CD4-positive, alpha-beta T cell (primary cell): ENCODE measurements at regions not wholly inside any gene's neighbourhood (a gene's known extent, or its start where the extent isn't known, plus 50 kb on each side); places are given as distances from the start of the nearest gene placed in this dataset.

ENCODE experiments used
- ATAC-seq: fragments of 200-7000 bp; cut with Tn5 transposase; one replicate; pipeline ENCODE4 v1.10.0; 2022; ENCODE audit warnings: mild to moderate bottlenecking; ENCODE audit not compliant: poor library complexity
- CTCF ChIA-PET: fragments of 350-600 bp; sonication (Branson Sonifier 250); formaldehyde crosslinking; loops from one replicate; lab custom pipeline; 2021; ENCODE audit warnings: antibody characterized with exemption, inconsistent platforms; lab: Charles Lee
- POLR2A ChIA-PET: fragments of 350-600 bp; sonication (Branson Sonifier 250); formaldehyde crosslinking; loops from one replicate; lab custom pipeline; 2021; ENCODE audit warnings: antibody characterized with exemption, inconsistent platforms; lab: Charles Lee
- DNase-seq, 14 experiments: peaks; one replicate each; pipeline ENCODE4 v3.0.0-alpha.2; 2013 to 2020; ENCODE audit warnings: mixed read lengths in 2 of 14
- H3K27ac ChIP-seq, 2 donors: one replicate each; pipeline versions ENCODE4 v1.5.1 to v1.7.0; 2013; ENCODE audit warnings: low read length in 2 of 2, low read depth in 1 of 2, mild to moderate bottlenecking in 1 of 2
- H3K27me3 ChIP-seq, 2 experiments: 1 replicate in 1 of 2; 2 replicates in 1 of 2; pipeline versions ENCODE4 v1.6.1 to v1.7.0; 2013; ENCODE audit warnings: low read length in 2 of 2, control low read depth in 1 of 2, mild to moderate bottlenecking in 1 of 2, moderate library complexity in 1 of 2; ENCODE audit not compliant: insufficient read depth in 2 of 2, control insufficient read depth in 1 of 2
- H3K36me3 ChIP-seq: one replicate; pipeline ENCODE4 v1.6.1; 2013; ENCODE audit warnings: low read length, control low read depth; ENCODE audit not compliant: insufficient read depth
- H3K4me1 ChIP-seq: one replicate; pipeline ENCODE4 v1.6.1; 2013; ENCODE audit warnings: low read length, control low read depth; ENCODE audit not compliant: insufficient read depth
- H3K4me3 ChIP-seq: one replicate; pipeline ENCODE4 v1.5.1; 2013; ENCODE audit warnings: mild to moderate bottlenecking, low read length, moderate library complexity
- H3K9me3 ChIP-seq, 2 experiments: 1 replicate in 1 of 2; 2 replicates in 1 of 2; pipeline versions ENCODE4 v1.6.1 to v1.7.0; 2013; ENCODE audit warnings: low read length in 2 of 2, mild to moderate bottlenecking in 2 of 2, control low read depth in 1 of 2, moderate library complexity in 1 of 2; ENCODE audit not compliant: control insufficient read depth in 1 of 2, insufficient read depth in 1 of 2
- H3K27ac Mint-ChIP-seq: one replicate; pipeline ENCODE4 v1.8.0; 2020; ENCODE audit warnings: mixed read lengths
- H3K27me3 Mint-ChIP-seq: one replicate; pipeline ENCODE4 v1.8.0; 2021; ENCODE audit warnings: mixed read lengths
- H3K36me3 Mint-ChIP-seq: one replicate; pipeline ENCODE4 v1.8.0; 2021; ENCODE audit warnings: low read depth, mixed read lengths
- H3K4me1 Mint-ChIP-seq: one replicate; pipeline ENCODE4 v1.8.0; 2021; ENCODE audit warnings: low read depth, mixed read lengths
- H3K4me3 Mint-ChIP-seq: one replicate; pipeline ENCODE4 v1.8.0; 2020; ENCODE audit warnings: mild to moderate bottlenecking, mixed read lengths
- H3K9me3 Mint-ChIP-seq: one replicate; pipeline ENCODE4 v1.8.0; 2020; ENCODE audit warnings: mixed read lengths
- intact Hi-C, 2 experiments: fragments of 100-400 bp; cut with DNase I in 1 of 2; cut with micrococcal nuclease in 1 of 2; formaldehyde crosslinking; loops; one replicate each; pipeline versions ENCODE4 v1.15.1 to v1.9.0; 2023 to 2025; cut with DNase I, micrococcal nuclease
- TF ChIP-seq, protein P1 (sequence below): fragments of 200-600 bp; IDR thresholded peaks from one replicate; pipeline ENCODE4 v1.8.0; 2022; ENCODE audit warnings: antibody characterized with exemption, mild to moderate bottlenecking

GRCh38 chr9:108130905-108131304 is 641.3 kb upstream of the KLF4 start:
- CTCF ChIA-PET: no interaction called here
- H3K27ac Mint-ChIP-seq: no peak overlapping the region

DNA sequence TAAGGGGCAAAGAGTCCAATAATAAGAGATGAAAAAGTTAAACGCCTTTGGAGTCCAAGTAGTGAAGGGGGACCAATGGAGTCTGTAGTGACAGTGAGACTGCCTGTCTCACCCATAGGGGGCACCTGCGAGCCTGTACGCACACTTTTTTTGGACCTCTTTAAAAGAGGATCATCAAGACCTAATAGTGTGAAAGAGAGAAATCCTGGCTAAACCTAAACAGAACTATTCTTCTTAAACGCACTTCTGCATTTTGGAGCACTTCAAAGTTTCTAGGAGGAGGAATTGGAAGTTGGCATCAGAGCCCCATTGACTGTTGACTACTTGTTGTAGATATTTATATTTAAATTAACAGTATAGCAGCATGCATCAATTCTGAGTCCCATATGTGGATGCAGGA is 636.1 kb upstream of the KLF4 start:
- H3K27me3 ChIP-seq: no peaks in the 10 kb centered on the region
- Mint-ChIP-seq H3K9me3 (no peaks in the 10 kb centered on the region), H3K36me3 (no peaks in the 10 kb centered on the region), H3K27ac (no peak overlapping the region), H3K4me3 (no peak overlapping the region), H3K27me3 (no peaks in the 10 kb centered on the region), H3K4me1 (no peaks in the 10 kb centered on the region)
- CTCF ChIA-PET: no interaction called here
- intact Hi-C loops: no loop called here
- DNase-seq (no peak), ATAC-seq (no peak)
- TF ChIP-seq, protein P1, sequence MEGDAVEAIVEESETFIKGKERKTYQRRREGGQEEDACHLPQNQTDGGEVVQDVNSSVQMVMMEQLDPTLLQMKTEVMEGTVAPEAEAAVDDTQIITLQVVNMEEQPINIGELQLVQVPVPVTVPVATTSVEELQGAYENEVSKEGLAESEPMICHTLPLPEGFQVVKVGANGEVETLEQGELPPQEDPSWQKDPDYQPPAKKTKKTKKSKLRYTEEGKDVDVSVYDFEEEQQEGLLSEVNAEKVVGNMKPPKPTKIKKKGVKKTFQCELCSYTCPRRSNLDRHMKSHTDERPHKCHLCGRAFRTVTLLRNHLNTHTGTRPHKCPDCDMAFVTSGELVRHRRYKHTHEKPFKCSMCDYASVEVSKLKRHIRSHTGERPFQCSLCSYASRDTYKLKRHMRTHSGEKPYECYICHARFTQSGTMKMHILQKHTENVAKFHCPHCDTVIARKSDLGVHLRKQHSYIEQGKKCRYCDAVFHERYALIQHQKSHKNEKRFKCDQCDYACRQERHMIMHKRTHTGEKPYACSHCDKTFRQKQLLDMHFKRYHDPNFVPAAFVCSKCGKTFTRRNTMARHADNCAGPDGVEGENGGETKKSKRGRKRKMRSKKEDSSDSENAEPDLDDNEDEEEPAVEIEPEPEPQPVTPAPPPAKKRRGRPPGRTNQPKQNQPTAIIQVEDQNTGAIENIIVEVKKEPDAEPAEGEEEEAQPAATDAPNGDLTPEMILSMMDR: no peak
- H3K36me3 ChIP-seq: no peaks in the 10 kb centered on the region
- H3K4me1 ChIP-seq: no peaks in the 10 kb centered on the region
- H3K27ac ChIP-seq: no peak overlapping the region
- peaks cover 0 to 8% of the 10 kb centered on the region in 2 experiments for H3K9me3 ChIP-seq
- POLR2A ChIA-PET: no interaction called here
- H3K4me3 ChIP-seq: no peak overlapping the region

More at GRCh38 chr9:108130905-108131304, 641.3 kb upstream of the KLF4 start:
- Histone ChIP-seq H3K27ac (no peak overlapping the region), H3K27me3 (no peaks in the 10 kb centered on the region), H3K36me3 (no peaks in the 10 kb centered on the region), H3K9me3 (peaks cover 0 to 8% of the 10 kb centered on the region in 2 experiments), H3K4me3 (no peak overlapping the region), H3K4me1 (no peaks in the 10 kb centered on the region)
- no peaks in the 10 kb centered on the region for H3K4me1 Mint-ChIP-seq
- TF ChIP-seq, protein P1: no peak
- intact Hi-C loops: no loop called here
- no peaks in the 10 kb centered on the region for H3K27me3 Mint-ChIP-seq
- no peaks in the 10 kb centered on the region for H3K9me3 Mint-ChIP-seq
- DNase-seq: no peak
- no peak overlapping the region for H3K4me3 Mint-ChIP-seq
- H3K36me3 Mint-ChIP-seq: no peaks in the 10 kb centered on the region
- POLR2A ChIA-PET: no interaction called here
- no peak for ATAC-seq

GRCh38 chr9:108119530-108120113 is 630.1 kb upstream of the KLF4 start:
- DNase-seq (no peak), ATAC-seq (no peak)
- Histone ChIP-seq H3K4me3 (no peak overlapping the region), H3K27ac (no peak overlapping the region), H3K27me3 (no peaks in the 10 kb centered on the region), H3K9me3 (peaks cover 0 to 8% of the 10 kb centered on the region in 2 experiments), H3K4me1 (no peaks in the 10 kb centered on the region), H3K36me3 (no peaks in the 10 kb centered on the region)
- TF ChIP-seq, protein P1: no peak
- Mint-ChIP-seq H3K27me3 (no peaks in the 10 kb centered on the region), H3K4me1 (no peaks in the 10 kb centered on the region), H3K9me3 (no peaks in the 10 kb centered on the region), H3K4me3 (no peak overlapping the region), H3K27ac (no peak overlapping the region), H3K36me3 (no peaks in the 10 kb centered on the region)
- ChIA-PET CTCF (no interaction called here), POLR2A (no interaction called here)
- intact Hi-C loops: no loop called here
